Right renal cortex interstitium (tissue), 3 donors: ENCODE measurements at regions not wholly inside any gene's neighbourhood (a gene's known extent, or its start where the extent isn't known, plus 50 kb on each side); places are given as distances from the start of the nearest gene placed in this dataset.

Source experiments
- DNase-seq, 3 donors: peaks; one replicate each; pipeline ENCODE4 v3.0.0-alpha.2; 2013; ENCODE audit warnings: low read depth in 3 of 3, low spot score in 2 of 3

DNA sequence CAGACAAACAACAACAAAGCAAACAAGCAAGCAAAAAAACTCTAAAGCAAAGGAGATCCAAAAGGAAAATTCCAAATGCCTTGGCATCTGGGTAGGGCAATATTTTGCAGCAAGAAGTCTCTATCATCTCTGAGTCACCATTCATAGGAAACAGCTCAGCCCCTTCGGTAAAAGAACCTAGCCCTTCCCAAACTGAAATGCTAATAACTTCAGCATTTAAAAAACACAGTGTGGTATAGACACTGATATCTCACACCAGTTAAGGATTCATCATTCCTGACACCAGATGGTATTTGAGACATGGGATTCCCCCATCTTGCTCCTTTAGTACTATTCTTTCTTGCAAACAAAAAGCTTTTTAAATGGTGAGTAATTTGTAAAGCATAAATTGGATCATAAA is 491.8 kb downstream of the TXNL1 start:
- no peak for DNase-seq

DNA sequence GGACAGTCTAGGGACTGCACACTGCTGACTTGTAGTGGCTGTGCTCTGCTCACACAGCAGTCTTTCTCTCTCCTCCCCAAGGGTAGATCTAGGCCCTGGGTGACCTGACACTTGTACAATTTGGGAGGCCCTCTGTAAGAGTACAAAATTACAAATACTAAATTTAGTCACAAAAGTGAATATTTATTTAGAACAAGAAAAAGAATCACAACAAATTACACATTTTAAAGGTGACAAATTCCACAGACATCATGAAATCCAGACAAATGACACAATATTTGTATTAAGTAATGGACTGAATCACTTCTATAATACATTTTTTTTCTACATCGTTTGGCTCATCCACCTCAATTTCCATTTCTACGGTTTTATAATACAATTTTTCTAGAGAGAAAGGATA is 496.4 kb downstream of the TXNL1 start:
- DNase-seq, result no peak

- no peak for DNase-seq
Observed at GRCh38 chr18:56139792-56140254, 498.6 kb downstream of the TXNL1 start.

DNA sequence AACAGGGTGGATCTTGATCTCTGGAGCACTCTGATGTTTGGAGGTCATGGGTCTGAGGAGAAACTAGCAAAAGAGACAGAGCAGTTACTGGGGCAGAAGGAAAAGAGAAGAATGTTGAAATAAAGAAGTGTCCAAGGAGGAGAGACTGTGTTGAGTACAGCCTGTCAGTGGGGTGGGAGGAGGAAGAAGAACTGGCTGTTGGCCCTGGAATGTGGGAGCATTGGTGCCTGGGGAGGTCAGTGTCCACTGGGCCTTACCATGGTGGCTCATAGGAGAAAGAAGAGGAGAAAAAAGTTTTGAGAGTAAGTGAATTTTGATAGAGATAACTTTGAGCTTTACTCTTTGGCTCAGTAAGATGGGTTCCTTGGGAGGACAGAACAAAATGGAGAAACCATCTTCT is 499.0 kb downstream of the TXNL1 start:
- no peak for DNase-seq

DNA sequence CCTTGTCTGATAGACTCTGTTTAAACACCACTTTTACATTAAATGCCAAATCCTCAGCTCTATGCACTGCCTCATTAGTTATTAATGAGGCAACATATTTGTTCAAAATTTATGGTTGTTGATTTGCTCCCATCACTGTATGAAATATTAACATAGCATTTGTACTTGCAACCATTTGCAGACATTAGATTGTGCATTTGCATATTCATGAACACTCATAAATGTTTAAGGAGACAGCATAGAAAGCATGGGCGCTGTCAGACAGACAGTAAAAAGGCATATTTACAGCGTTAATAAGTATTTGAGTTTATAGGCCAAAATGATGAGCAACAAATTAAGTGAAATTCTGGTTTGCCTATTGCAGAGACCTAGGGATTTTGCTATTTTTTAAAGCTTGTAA is 502.3 kb downstream of the TXNL1 start:
- DNase-seq, result no peak

DNA sequence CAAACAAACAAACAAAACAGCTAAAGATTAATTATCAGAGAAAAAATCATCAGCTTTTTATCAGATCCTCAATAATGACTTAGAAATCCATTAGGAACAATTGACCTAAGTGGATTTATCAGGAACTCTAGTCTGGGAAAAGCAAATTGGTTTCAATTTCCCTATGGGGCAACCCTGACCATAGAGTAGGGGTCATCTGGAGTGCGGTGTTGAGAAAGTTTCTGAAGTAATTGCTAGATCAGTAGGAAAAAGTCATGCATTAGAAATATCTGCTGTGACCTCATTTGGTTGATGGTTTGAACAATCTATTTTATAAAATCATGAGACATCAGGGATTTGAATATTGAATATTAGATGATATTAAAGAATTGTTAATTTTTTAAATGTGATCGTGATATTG is 507.9 kb downstream of the TXNL1 start:
- DNase-seq, result no peak

DNA sequence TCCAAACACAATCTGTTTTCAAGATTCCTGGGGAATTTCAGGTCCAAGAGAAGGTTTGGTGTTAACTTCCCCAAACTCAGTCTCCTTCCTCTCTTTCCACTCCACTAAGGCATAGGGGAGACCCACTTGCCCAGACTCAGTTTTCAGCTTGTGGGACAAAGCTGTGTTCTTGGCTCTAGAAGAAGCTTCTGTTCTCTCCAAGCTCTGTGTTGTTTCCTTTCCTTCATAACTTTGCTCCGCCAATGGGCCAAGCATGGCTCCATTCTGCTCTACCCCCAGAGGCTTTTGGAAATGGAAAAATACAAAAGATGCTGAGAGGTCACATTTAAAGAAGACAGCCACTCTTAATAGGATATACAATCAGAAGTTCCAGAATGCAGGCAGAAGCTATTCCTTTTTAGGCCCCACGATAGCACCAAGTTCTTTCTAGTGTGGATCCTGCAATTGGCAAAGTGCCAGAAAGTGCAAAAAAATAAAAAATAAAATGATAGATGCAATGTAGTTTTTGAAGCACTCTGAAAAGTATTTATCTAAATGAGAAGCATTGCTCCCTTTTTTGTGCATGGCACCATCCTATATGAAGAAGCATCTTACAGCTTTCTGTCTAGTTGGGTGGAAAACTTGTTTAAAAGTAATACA is 510.1 kb downstream of the TXNL1 start:
- no peak for DNase-seq

- no peak for DNase-seq
Observed at GRCh38 chr18:56127322-56128099, 510.9 kb downstream of the TXNL1 start.

GRCh38 chr18:56124186-56124585 is 514.2 kb downstream of the TXNL1 start:
- DNase-seq, result no peak

- DNase-seq, result no peak
Observed at GRCh38 chr18:56121669-56122068, 516.7 kb downstream of the TXNL1 start.

GRCh38 chr18:56120782-56121181 is 517.6 kb downstream of the TXNL1 start:
- no peak for DNase-seq

DNA sequence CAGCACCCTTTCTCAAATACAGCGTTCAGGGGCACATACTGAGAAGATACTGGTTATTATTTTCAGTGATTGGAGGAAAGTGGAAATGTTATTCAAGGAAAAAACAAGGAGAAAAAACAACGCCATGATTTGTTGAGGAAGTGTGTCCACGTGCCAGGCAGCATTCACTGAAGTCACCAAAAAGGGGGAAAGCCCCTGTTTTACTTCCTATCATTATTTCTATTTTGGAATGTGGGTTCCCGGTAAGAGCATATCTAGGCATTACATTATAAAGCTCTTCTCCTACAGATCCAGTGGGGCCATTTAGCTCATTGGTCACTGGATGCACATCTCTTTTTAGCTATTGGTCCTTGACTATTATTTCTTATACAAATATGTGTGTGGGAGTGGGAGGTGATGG is 518.7 kb downstream of the TXNL1 start:
- no peak for DNase-seq

DNA sequence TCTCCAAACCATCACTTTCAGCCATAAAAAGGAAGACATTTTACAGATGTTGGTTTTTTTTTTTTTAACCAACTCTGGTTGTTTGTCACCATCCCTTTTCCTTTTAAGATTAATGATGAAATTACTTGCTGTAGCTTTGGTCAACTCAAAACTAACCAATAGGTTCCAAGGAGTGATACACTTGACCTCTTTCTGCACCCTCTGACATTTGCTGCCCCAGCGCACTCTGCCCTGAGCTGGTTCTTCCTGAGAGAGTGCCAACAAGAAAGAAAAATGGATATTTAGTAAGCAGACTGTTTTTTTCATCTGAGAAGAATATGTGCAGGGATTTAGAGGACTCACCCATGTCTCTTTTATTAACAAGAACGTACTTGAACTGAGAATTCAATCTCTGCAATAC is 520.0 kb downstream of the TXNL1 start:
- no peak for DNase-seq

DNA sequence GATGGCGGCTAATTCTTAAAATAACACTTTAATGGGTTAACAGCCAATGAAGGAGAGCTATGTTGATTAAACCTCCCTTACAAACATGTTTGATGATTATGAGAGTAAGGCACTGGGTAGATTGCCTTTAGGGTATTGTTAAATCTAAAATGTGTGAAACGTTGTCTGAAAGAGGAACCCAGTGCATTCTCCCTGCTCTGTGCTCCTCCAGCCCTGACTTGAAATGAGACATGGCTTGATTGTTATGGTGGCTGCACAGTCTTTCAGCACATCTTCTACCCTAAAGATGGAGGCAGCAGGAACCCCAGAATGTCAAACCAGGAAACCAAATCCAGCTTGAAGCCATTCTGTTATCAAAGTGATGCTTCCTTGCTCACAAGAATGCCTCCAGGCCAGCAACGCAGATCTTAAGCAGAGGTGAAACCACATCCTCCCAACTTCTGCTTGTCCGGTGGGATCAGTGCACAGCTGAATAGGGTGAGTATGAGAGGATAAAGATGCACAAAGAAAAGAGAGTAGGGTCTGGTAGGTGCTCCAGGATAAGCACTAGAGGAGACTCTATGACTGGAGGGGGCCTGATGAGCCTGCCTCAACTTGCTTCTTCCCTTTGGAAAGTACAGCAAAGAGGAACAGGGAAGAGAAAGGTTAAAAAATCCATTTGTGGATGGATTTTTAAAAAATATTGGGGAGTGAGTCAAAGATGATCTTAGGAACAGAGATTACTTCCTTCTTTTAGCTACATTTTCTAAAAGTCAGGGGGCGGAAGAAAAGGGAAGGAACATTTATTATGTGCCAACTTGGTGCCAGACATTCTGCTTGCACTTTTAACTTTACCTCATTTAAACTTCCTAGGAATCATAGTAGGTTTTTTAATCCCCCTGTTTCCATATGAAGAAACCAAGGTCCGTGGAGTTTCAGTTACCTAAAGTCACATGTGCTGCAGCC is 523.0 kb downstream of the TXNL1 start:
- DNase-seq, result no peak

- no peak for DNase-seq
Observed at GRCh38 chr18:56112984-56113383, 525.0 kb upstream of the TCF4 start.

DNA sequence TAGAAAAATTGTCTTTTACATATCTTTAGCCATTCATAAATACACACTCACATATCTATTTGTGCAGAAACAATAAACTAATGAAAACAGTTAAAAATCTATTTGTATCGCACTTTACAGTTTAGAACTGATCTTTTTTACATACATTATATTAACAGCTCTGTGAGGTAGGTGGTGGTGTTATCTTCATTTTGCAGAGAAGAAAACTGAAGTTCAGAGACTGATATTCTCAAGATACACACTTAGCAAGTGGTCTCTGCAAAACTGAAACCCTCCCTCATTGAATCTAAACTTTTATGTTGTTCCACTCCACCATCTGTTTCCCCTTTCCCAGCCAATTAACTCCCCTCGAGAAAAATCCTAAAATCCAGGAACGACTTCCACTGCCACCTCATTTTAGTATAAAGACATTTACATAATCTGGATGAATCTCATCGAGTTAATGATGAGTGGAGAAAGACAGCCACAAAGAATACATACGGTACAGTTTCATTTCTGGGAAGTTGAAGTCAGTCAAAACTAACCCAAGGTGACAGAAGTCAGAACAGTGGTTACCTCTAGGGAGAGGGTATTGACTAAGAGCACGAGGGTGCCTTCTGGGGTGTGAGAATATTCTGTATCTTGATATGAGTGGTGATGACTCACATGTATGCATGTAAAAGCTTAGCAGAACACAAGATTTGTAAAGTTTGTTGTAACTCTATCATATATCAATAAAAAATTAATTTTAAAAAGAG is 524.2 kb upstream of the TCF4 start:
- no peak for DNase-seq

DNA sequence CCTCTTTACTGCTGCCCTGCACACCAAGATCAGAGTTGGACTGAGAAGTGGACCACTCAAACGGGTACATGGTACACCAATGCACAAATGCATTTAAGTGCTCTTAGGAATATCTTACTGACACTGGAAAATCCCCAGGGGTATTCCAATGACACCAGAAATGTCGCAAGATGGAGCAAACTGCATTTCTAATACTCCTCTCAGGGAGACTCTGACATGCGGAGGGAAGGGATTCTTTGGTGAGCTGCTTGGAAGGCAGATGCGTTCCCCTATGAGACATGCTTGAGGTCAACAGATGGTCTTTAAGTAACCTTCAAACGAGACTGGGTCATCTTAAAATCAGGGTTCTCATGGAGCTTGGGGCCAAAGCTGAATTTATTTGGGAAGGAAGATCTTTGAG is 521.8 kb upstream of the TCF4 start:
- DNase-seq, result no peak

DNA sequence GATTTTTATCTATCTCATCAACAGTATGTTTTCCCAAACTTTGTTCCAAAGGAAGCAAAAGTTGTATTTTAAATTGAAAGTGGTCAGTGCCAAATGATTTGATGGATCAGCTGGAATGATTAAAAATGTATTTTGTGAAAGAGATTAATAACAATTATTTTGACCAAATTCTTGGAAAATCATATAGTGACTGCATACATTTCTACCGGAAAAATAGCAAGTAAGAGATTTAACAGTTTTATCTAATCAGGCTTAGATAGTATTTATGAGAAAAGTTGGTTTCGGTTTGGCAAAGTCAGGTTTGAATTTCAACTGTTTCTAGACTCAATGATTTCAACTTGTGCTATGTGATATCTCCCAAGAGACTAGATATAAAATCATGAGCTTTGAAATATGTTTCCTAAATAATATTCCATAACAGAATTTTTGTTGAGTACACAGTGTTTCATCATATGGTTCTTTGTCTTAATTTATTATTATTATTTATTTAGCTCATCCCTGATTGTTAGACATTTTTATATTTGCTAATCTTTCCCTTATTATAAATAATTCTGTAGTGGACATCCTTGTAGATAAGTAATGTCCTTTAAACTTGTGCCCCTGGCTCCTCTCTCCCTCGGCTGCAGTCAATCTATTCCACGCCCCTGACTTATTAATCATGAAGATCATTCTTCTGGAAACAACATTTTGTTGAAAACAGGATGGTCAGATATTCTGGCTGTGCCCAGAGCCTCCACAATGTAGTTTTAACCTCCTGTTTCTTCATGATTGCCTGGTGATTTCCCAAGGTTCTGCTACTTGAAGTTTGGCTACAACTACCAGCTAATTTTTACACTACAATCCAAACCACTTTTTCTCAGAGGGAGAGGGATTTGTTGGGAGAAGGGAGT is 520.7 kb upstream of the TCF4 start:
- DNase-seq, result no peak

- DNase-seq, result no peak
Observed at GRCh38 chr18:56107821-56108477, 520.0 kb upstream of the TCF4 start.
